Heart right ventricle (tissue), 16 donors: ENCODE measurements at regions not wholly inside any gene's neighbourhood (a gene's known extent, or its start where the extent isn't known, plus 50 kb on each side); places are given as distances from the start of the nearest gene placed in this dataset.

Source experiments
- ATAC-seq, 8 donors: fragments of 200-7000 bp; cut with Tn5 transposase; one replicate each; pipeline ENCODE4 v1.9.1; 2020; ENCODE audit warnings: mild to moderate bottlenecking in 8 of 8, moderate library complexity in 8 of 8, moderate number of reproducible peaks in 1 of 8
- DNase-seq, 2 donors: peaks; one replicate each; pipeline ENCODE4 v3.0.0-alpha.2; 2020
- H3K27ac ChIP-seq, 10 donors: fragments of 200-600 bp; sonication (generic) in 2 of 10; one replicate each; pipeline versions ENCODE4 v1.5.0 to v1.8.0; 2020 to 2022; ENCODE audit warnings: mild to moderate bottlenecking in 3 of 10
- H3K27me3 ChIP-seq, 7 donors: fragments of 200-600 bp; one replicate each; pipeline ENCODE4 v1.8.0; 2021 to 2022; ENCODE audit warnings: mild to moderate bottlenecking in 2 of 7
- H3K36me3 ChIP-seq, 9 donors: fragments of 200-600 bp; sonication (generic) in 1 of 9; one replicate each; pipeline versions ENCODE4 v1.5.0 to v1.8.0; 2020 to 2022; ENCODE audit warnings: mild to moderate bottlenecking in 2 of 9
- H3K4me1 ChIP-seq, 9 donors: fragments of 200-600 bp; sonication (generic) in 1 of 9; one replicate each; pipeline versions ENCODE4 v1.5.0 to v1.8.0; 2020 to 2022; ENCODE audit warnings: mild to moderate bottlenecking in 4 of 9
- H3K4me3 ChIP-seq, 10 donors: fragments of 200-600 bp; sonication (generic) in 2 of 10; one replicate each; pipeline versions ENCODE4 v1.5.0 to v1.8.0; 2020 to 2022; ENCODE audit warnings: mild to moderate bottlenecking in 7 of 10, moderate library complexity in 2 of 10
- H3K9me3 ChIP-seq, 11 donors: fragments of 200-600 bp in 10 of 11; sonication (generic) in 2 of 11; one replicate each; pipeline versions ENCODE4 v1.5.0 to v1.8.0; 2013 to 2022; ENCODE audit warnings: mild to moderate bottlenecking in 2 of 11, control low read depth in 1 of 11, moderate library complexity in 1 of 11
- CTCF ChIP-seq, 9 donors: fragments of 200-600 bp; sonication (generic) in 2 of 9; IDR thresholded peaks; one replicate each; pipeline versions ENCODE4 v1.5.0 to v1.8.0; 2021 to 2022; ENCODE audit warnings: antibody characterized with exemption in 9 of 9, mild to moderate bottlenecking in 5 of 9, moderate library complexity in 1 of 9
- WGBS, 2 donors: extraction: QIAGEN DNeasy Blood & Tissue Kit; methylation state at CpG; one replicate each; pipeline ENCODE4 v1.1.7; 2013; ENCODE audit warnings: inconsistent platforms in 1 of 2; 5-methylcytosine and 5-hydroxymethylcytosine counted together
- intact Hi-C, 10 donors: fragments of 100-400 bp; cut with DNase I; formaldehyde crosslinking; loops; one replicate each; pipeline versions ENCODE4 v1.11.1 to v1.14.2; 2022
- donor health status: Arrhythmogenic right ventricular cardiomyopathy.
- donor health status: ischemic (EF 13 %, LVEDD 7.1; RV severe dilation, severe dysfunction).
- donor health status: healthy with polysubstance abuse.
- donor health status: DM: no; HTN: yes; CAD: no.
- donor health status: DM: no; HTN: no; CAD: no.
- donor health status: ischemic (EF 25% LVEDD 6.9; RV normal size, moderate dysfunction).
- donor health status: ischemic (EF 25% LVEDD 5.7; RV mildly dilated, moderate dysfunction).
- donor health status: healthy.
- donor health status: DM: yes; HTN: yes; CAD: no.
- donor health status: Ischemic cardiomyopathy.
- donor health status: ischemic (EF 35%, LVEDD 5.7; RV mildly dilated, moderate dysfunction).
- donor health status: nonischemic (EF 11% LVEDD 7.7; RV severe dilation, severe dysfunction).
- donor health status: DM: yes; HTN: yes; CAD: no.
- donor health status: PGD.
- donor health status: ischemic (EF 29% LVEDD 5.4; RV normal size, mild dysfunction).
- donor health status: nonischemic (EF 23%, LVEDD 6.1; RV moderate dilation, normal function).

DNA sequence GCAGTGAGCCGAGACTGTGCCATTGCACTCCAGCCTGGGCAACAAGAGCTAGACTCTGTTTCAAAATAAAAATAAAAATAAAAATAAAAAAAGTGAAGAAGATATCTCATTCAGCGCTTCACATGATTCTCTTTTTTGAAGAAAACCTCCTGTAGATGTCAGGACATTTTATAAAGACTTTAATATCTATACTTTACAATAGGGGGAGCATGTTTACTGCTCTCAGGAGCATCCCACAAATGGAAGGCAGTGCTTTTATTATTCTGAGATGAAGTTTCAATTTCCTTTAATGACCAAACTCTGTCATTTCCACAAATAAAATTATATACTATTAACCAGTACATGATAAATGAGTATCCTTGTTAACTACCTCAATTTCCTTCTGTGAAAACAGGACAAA, 118.7 kb upstream of the MYOCD start:
- H3K36me3 ChIP-seq: no peaks in the 10 kb centered on the region
- no peak overlapping the region for H3K4me3 ChIP-seq
- H3K9me3 ChIP-seq: no peaks in the 10 kb centered on the region
- intact Hi-C loops: loop anchor here (1.0 to 10.0 kb wide), 11 partner anchors 75 to 458 kb away; partner anchors contain the start of gene MYOCD (in 4 of the 10)
- ATAC-seq (no peak), DNase-seq (no peak)
- TF ChIP-seq CTCF (IDR thresholded peaks at IDR 0.05): peak in 3 of 9 donors; percentile 15 to 27 (median 18)
- H3K4me1 ChIP-seq: peaks cover 0 to 11% (median 0%) of the 10 kb centered on the region in 9 donors
- 86 to 98% methylated on average over 2 of the region's 2 CpGs for WGBS, 2 donors
- H3K27ac ChIP-seq: no peak overlapping the region
- H3K27me3 ChIP-seq: no peaks in the 10 kb centered on the region

- DNase-seq (no peak), ATAC-seq (no peak)
- peaks cover 0 to 11% (median 0%) of the 10 kb centered on the region in 9 donors for H3K4me1 ChIP-seq
- no peak overlapping the region for H3K4me3 ChIP-seq
- 59 to 68% methylated on average over 5 of the region's 5 CpGs for WGBS, 2 donors
- intact Hi-C loops: loop anchor here (2.0 to 10.0 kb wide), 10 partner anchors 74 to 457 kb away; partner anchors contain the start of gene MYOCD (in 4 of the 10)
- no peak for TF ChIP-seq CTCF (IDR thresholded peaks at IDR 0.05)
- no peaks in the 10 kb centered on the region for H3K27me3 ChIP-seq
- no peaks in the 10 kb centered on the region for H3K9me3 ChIP-seq
- peak overlapping the region in 3 of 10 donors; percentile 77 to 86 (median 83) for H3K27ac ChIP-seq
- no peaks in the 10 kb centered on the region for H3K36me3 ChIP-seq
These were observed 117.9 kb upstream of the MYOCD start for GRCh38 chr17:12547831-12548230.

- DNase-seq: no peak
- H3K4me3 ChIP-seq: no peak overlapping the region
- intact Hi-C loops: loop anchor here (2.0 to 10.0 kb wide), 10 partner anchors 74 to 456 kb away; partner anchors contain the start of gene MYOCD (in 4 of the 10)
- no peaks in the 10 kb centered on the region for H3K36me3 ChIP-seq
- ATAC-seq: no peak
- H3K4me1 ChIP-seq: peaks cover 0 to 11% (median 0%) of the 10 kb centered on the region in 9 donors
- WGBS, 2 donors: 55 to 58% methylated on average over 4 of the region's 4 CpGs
- peak overlapping the region in 6 of 10 donors; percentile 71 to 86 (median 77) for H3K27ac ChIP-seq
- TF ChIP-seq CTCF (IDR thresholded peaks at IDR 0.05): no peak
- no peaks in the 10 kb centered on the region for H3K9me3 ChIP-seq
- no peaks in the 10 kb centered on the region for H3K27me3 ChIP-seq
These were observed 117.1 kb upstream of the MYOCD start for GRCh38 chr17:12548558-12548957.

- DNase-seq (no peak), ATAC-seq (peak in 7 of 8 donors; percentile 9 to 65 (median 47))
- Histone ChIP-seq H3K27ac (peak overlapping the region; percentile 19 to 86 (median 72)), H3K36me3 (no peaks in the 10 kb centered on the region), H3K9me3 (no peaks in the 10 kb centered on the region), H3K4me1 (peaks cover 0 to 11% (median 0%) of the 10 kb centered on the region in 9 donors), H3K4me3 (peak overlapping the region in 9 of 10 donors; percentile 6 to 48 (median 23)), H3K27me3 (no peaks in the 10 kb centered on the region)
- 19% methylated on average over 14 of the region's 14 CpGs for WGBS, 2 donors
- intact Hi-C loops: loop anchor here (2.0 to 10.0 kb wide), 10 partner anchors 73 to 455 kb away; partner anchors contain the start of gene MYOCD (in 4 of the 10)
- no peak for TF ChIP-seq CTCF (IDR thresholded peaks at IDR 0.05)
These were observed 116.1 kb upstream of the MYOCD start for GRCh38 chr17:12549499-12550041.
